ENCODE measurements at regions not wholly inside any gene's neighbourhood (a gene's known extent, or its start where the extent isn't known, plus 50 kb on each side); places are given as distances from the start of the nearest gene placed in this dataset.

- TF ChIP-seq MAX (IDR thresholded peaks at IDR 0.05) (no peak), SRF (IDR thresholded peaks at IDR 0.05; ENCODE audit: low read depth) (no peak), YY1 (IDR thresholded peaks at IDR 0.05; ENCODE audit: extremely low read depth, insufficient replicate concordance, low read depth, low read length) (no peak)
- Histone ChIP-seq H4K20me1 (ENCODE audit: insufficient read depth) (no peaks in the 10 kb centered on the region), H2AFZ (ENCODE audit: low read depth, low read length, poor library complexity, severe bottlenecking) (no peak overlapping the region), H3K9ac (ENCODE audit: low read length) (no peak overlapping the region), H3K4me1 (ENCODE audit: control insufficient read depth in 1 of 2, insufficient read depth in 2 of 2, low read length in 2 of 2) (no peaks in the 10 kb centered on the region), H3K27ac (ENCODE audit: low read depth, low read length) (no peak overlapping the region), H3K36me3 (ENCODE audit: control insufficient read depth in 1 of 2, insufficient read depth in 2 of 2, low read length in 2 of 2) (no peaks in the 10 kb centered on the region), H3K9me2 (ENCODE audit: insufficient read depth) (no peaks in the 10 kb centered on the region), H3K27me3 (ENCODE audit: insufficient read depth, low read length) (no peaks in the 10 kb centered on the region), H3K4me3 (replicated peaks in 1 of 2; ENCODE audit: low read depth in 1 of 2, low read length in 2 of 2) (no peak overlapping the region), H3K79me2 (ENCODE audit: insufficient read depth, low read length) (no peaks in the 10 kb centered on the region), H3K9me3 (ENCODE audit: control insufficient read depth in 1 of 2, insufficient read depth in 1 of 2, low read depth in 1 of 2, low read length in 2 of 2) (peaks cover 0 to 9% of the 10 kb centered on the region in 2 experiments; a peak in 1 of 4 replicates), H3K4me2 (ENCODE audit: low read length) (no peak overlapping the region)
- no TSS peak for BruUV-seq (replicated peaks)
- ATAC-seq (no peak), DNase-seq (ENCODE audit: low read depth, low spot score) (no peak)
- intact Hi-C loops (cut with micrococcal nuclease): no loop called here
- ChIA-PET CTCF (no interaction called here), POLR2A (no interaction called here), RAD21 (ENCODE audit: low non-redundant PET in 1 of 2, low total read pairs in 2 of 2, uncharacterized antibody in 2 of 2, unreplicated experiment in 2 of 2) (no interaction called here)
Observed at GRCh38 chr20:62545271-62545670, 69.5 kb upstream of the GATA5 start.

- H4K20me1 ChIP-seq (ENCODE audit: insufficient read depth): no peaks in the 10 kb centered on the region
- H3K79me2 ChIP-seq (ENCODE audit: insufficient read depth, low read length): no peaks in the 10 kb centered on the region
- no peak overlapping the region for H3K4me2 ChIP-seq (ENCODE audit: low read length)
- H3K9me2 ChIP-seq (ENCODE audit: insufficient read depth): no peaks in the 10 kb centered on the region
- H2AFZ ChIP-seq (ENCODE audit: low read depth, low read length, poor library complexity, severe bottlenecking): no peak overlapping the region
- no peaks in the 10 kb centered on the region for H3K36me3 ChIP-seq (ENCODE audit: control insufficient read depth in 1 of 2, insufficient read depth in 2 of 2, low read length in 2 of 2)
- peaks cover 0 to 9% of the 10 kb centered on the region in 2 experiments; a peak in 1 of 4 replicates for H3K9me3 ChIP-seq (ENCODE audit: control insufficient read depth in 1 of 2, insufficient read depth in 1 of 2, low read depth in 1 of 2, low read length in 2 of 2)
- BruUV-seq (replicated peaks): no TSS peak
- H3K27ac ChIP-seq (ENCODE audit: low read depth, low read length): no peak overlapping the region
- ChIA-PET POLR2A (no interaction called here), CTCF (no interaction called here), RAD21 (ENCODE audit: low non-redundant PET in 1 of 2, low total read pairs in 2 of 2, uncharacterized antibody in 2 of 2, unreplicated experiment in 2 of 2) (no interaction called here)
- H3K4me3 ChIP-seq (replicated peaks in 1 of 2; ENCODE audit: low read depth in 1 of 2, low read length in 2 of 2): no peak overlapping the region
- ATAC-seq: no peak
- intact Hi-C loops (cut with micrococcal nuclease): no loop called here
- TF ChIP-seq CTCF (IDR thresholded peaks at IDR 0.05 in 2 of 3, conservative IDR thresholded peaks at IDR 0.05 in 1 of 3; ENCODE audit: borderline replicate concordance in 1 of 3, insufficient read depth in 1 of 3, low read depth in 2 of 3, low read length in 2 of 3) (no peak), EZH2 (IDR thresholded peaks at IDR 0.05) (no peak), MAX (IDR thresholded peaks at IDR 0.05) (no peak), REST (IDR thresholded peaks at IDR 0.05; ENCODE audit: low read depth) (no peak), CBX3 (IDR thresholded peaks at IDR 0.05; ENCODE audit: low read depth) (no peak), POLR2AphosphoS5 (IDR thresholded peaks at IDR 0.05; ENCODE audit: low read depth, low read length) (no peak), ZBTB33 (IDR thresholded peaks at IDR 0.05; ENCODE audit: extremely low read depth, insufficient replicate concordance, low read length) (no peak), TCF7L2 (IDR thresholded peaks at IDR 0.05; ENCODE audit: borderline replicate concordance, extremely low read depth, insufficient read depth, insufficient read length) (no peak)
- no peak for DNase-seq (ENCODE audit: low read depth, low spot score)
- H3K27me3 ChIP-seq (ENCODE audit: insufficient read depth, low read length): no peaks in the 10 kb centered on the region
- H3K9ac ChIP-seq (ENCODE audit: low read length): no peak overlapping the region
- no peaks in the 10 kb centered on the region for H3K4me1 ChIP-seq (ENCODE audit: control insufficient read depth in 1 of 2, insufficient read depth in 2 of 2, low read length in 2 of 2)
Observed at GRCh38 chr20:62545901-62546525, 70.2 kb upstream of the GATA5 start.
